Chondrocyte (in vitro differentiated cells): ENCODE measurements at regions not wholly inside any gene's neighbourhood (a gene's known extent, or its start where the extent isn't known, plus 50 kb on each side); places are given as distances from the start of the nearest gene placed in this dataset.

Experiments
- DNase-seq: peaks from one replicate; pipeline ENCODE4 v3.0.0; 2021; ENCODE audit warnings: mixed read lengths, low spot score
- H3K27ac Mint-ChIP-seq: one replicate; pipeline ENCODE4 v1.8.0; 2021; ENCODE audit warnings: mild to moderate bottlenecking, moderate library complexity, mixed read lengths; ENCODE audit not compliant: unreplicated experiment
- H3K27me3 Mint-ChIP-seq: 2 replicates; pipeline ENCODE4 v1.8.0; 2021; ENCODE audit warnings: low read depth, mixed read lengths
- H3K36me3 Mint-ChIP-seq: 2 replicates; pipeline ENCODE4 v1.8.0; 2021; ENCODE audit warnings: low read depth, mixed read lengths
- H3K4me1 Mint-ChIP-seq: 2 replicates; pipeline ENCODE4 v1.8.0; 2021; ENCODE audit warnings: low read depth, mild to moderate bottlenecking, mixed read lengths
- H3K4me3 Mint-ChIP-seq: one replicate; pipeline ENCODE4 v1.8.0; 2021; ENCODE audit warnings: mild to moderate bottlenecking, moderate library complexity, mixed read lengths; ENCODE audit not compliant: unreplicated experiment
- H3K9me3 Mint-ChIP-seq: 2 replicates; pipeline ENCODE4 v1.8.0; 2021; ENCODE audit warnings: low read depth, mixed read lengths
- TF ChIP-seq, protein P1 (sequence below): fragments of 200-600 bp; sonication (generic); IDR thresholded peaks from 2 replicates; pipeline ENCODE4 v1.5.0; 2021; ENCODE audit warnings: antibody characterized with exemption, mild to moderate bottlenecking, moderate library complexity

DNA sequence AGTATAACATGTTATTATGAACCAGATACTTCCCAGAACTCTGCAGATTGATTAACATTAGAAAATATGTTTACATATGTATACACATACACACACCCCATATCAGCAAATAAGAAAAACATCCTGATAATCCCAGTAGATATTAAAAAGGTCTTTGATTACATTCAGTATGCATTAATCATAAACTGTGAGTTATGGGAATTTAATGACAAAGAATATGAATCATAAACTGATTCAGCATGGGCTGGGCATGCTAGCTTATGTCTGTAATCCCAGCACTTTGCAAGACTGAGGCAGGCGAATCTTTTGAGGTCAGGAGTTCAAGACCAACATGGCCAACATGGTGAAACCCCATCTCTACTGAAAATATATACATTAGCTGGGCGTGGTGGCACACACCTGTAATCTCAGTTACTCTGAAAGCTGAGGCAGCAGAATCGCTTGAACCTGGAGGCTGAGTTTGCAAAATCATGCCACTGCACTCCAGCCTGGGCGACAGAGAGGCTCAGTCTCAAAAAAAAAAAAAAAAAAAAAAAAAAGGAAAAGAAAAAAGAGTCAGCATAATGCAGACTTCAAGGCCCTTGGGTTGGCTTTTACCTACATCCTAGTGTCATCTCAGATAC lies 581.9 kb upstream of the PRR20A start:
- no peak for DNase-seq
- Mint-ChIP-seq H3K9me3 (no peaks in the 10 kb centered on the region), H3K27ac (no peak overlapping the region), H3K36me3 (no peaks in the 10 kb centered on the region), H3K27me3 (peaks cover 2% of the 10 kb centered on the region), H3K4me3 (no peak overlapping the region), H3K4me1 (no peaks in the 10 kb centered on the region)
- TF ChIP-seq, protein P1, sequence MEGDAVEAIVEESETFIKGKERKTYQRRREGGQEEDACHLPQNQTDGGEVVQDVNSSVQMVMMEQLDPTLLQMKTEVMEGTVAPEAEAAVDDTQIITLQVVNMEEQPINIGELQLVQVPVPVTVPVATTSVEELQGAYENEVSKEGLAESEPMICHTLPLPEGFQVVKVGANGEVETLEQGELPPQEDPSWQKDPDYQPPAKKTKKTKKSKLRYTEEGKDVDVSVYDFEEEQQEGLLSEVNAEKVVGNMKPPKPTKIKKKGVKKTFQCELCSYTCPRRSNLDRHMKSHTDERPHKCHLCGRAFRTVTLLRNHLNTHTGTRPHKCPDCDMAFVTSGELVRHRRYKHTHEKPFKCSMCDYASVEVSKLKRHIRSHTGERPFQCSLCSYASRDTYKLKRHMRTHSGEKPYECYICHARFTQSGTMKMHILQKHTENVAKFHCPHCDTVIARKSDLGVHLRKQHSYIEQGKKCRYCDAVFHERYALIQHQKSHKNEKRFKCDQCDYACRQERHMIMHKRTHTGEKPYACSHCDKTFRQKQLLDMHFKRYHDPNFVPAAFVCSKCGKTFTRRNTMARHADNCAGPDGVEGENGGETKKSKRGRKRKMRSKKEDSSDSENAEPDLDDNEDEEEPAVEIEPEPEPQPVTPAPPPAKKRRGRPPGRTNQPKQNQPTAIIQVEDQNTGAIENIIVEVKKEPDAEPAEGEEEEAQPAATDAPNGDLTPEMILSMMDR, result no peak

DNA sequence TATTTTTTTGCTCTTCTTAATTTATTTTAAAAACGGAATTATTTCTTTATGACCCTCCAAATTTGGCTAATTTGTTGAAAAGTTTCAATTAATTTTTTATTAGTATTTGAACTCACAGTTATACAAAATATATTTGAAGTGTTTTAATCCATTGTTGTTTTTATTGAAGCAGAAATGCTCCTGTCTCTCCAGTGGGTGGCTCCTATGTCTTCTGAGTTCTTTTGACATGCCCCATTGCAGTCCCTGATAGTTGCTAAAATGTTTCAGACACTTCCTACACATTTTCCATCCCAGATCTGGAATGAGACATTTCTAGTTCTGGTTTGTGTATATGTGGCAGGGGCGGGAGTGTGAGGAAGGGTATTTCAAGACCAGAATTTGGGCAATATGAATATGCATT lies 579.4 kb upstream of the PRR20A start:
- no peaks in the 10 kb centered on the region for H3K36me3 Mint-ChIP-seq
- no peaks in the 10 kb centered on the region for H3K27me3 Mint-ChIP-seq
- H3K4me3 Mint-ChIP-seq, result no peak overlapping the region
- no peaks in the 10 kb centered on the region for H3K4me1 Mint-ChIP-seq
- H3K9me3 Mint-ChIP-seq, result no peaks in the 10 kb centered on the region
- TF ChIP-seq, protein P1, result peak; percentile 56
- DNase-seq, result no peak
- no peak overlapping the region for H3K27ac Mint-ChIP-seq

DNA sequence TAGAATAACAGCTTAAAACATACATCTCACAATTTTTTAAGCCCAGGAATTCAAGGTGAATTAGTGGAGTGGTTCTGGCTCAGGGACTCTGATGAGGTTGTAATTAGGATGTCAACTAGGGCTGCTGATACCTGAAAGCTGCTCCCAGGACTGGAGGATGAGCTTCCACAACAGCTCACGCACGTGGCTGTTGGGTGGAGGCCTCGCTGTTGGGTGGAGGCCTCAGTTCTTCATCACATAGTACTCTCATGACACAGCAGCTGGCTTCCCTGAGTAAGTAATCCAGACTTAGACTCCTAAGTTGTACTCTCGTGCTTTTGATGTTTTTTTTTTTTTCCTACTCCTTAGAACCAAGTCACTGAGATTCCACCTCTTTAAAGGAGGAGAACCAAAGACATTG lies 577.1 kb upstream of the PRR20A start:
- no peaks in the 10 kb centered on the region for H3K27me3 Mint-ChIP-seq
- H3K27ac Mint-ChIP-seq, result no peak overlapping the region
- no peak for DNase-seq
- no peaks in the 10 kb centered on the region for H3K9me3 Mint-ChIP-seq
- TF ChIP-seq, protein P1, result no peak
- no peak overlapping the region for H3K4me3 Mint-ChIP-seq
- H3K36me3 Mint-ChIP-seq, result no peaks in the 10 kb centered on the region
- H3K4me1 Mint-ChIP-seq, result no peaks in the 10 kb centered on the region

DNA sequence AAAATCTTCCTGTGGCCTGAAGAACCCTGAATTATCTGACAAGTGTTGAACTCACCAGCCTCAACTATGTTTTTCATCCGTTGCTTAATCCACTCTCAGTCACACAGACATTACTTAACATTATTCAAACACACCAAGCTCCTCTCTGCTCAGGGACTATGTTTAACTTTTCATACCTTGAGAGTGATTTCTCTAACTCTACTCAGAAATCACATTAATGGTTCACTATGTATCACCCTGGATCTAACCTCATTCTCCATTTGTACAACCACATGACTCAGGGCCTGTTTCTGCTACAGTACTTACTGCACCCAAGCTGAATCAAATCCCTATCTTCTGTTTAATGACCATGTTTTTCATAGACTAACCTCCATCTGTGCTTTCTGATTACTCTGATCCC lies 553.7 kb upstream of the PRR20A start:
- TF ChIP-seq, protein P1, result no peak
- no peak overlapping the region for H3K4me3 Mint-ChIP-seq

DNA sequence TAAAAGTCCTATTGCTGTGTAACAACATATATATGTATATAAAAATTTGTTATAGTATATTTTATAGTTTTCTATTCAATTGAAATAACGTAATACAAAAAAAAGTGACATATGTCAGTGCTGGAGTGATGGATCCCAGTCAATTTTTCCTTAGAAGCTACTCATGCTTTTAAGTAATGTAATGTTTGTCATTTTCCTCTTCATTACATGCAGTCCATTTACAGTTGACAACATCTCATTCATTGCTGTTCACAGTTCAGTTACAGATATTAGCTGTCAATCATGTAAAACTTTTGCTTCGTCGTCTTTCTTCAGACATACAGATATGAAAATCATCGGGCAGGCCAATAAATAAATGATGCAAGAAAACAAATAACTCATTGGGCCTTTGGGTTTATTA lies 525.1 kb upstream of the PRR20A start:
- no peaks in the 10 kb centered on the region for H3K36me3 Mint-ChIP-seq
- TF ChIP-seq, protein P1, result no peak
- H3K4me3 Mint-ChIP-seq, result no peak overlapping the region
- DNase-seq, result no peak
- no peaks in the 10 kb centered on the region for H3K4me1 Mint-ChIP-seq
- H3K27me3 Mint-ChIP-seq, result no peaks in the 10 kb centered on the region
- peaks cover 9% of the 10 kb centered on the region for H3K9me3 Mint-ChIP-seq
- H3K27ac Mint-ChIP-seq, result no peak overlapping the region

More for the DNA sequence above, 553.7 kb upstream of the PRR20A start:
- Mint-ChIP-seq H3K4me1 (no peaks in the 10 kb centered on the region), H3K27ac (no peak overlapping the region), H3K27me3 (no peaks in the 10 kb centered on the region), H3K9me3 (peaks cover 4% of the 10 kb centered on the region), H3K36me3 (no peaks in the 10 kb centered on the region)
- DNase-seq, result no peak
